Activated CD8-positive, alpha-beta memory T cell treated with anti-CD3 and anti-CD28 coated beads for 1 hour (primary cell): ENCODE measurements at regions not wholly inside any gene's neighbourhood (a gene's known extent, or its start where the extent isn't known, plus 50 kb on each side); places are given as distances from the start of the nearest gene placed in this dataset.
"Not testable (repeated sequence)": the region's sequence is repeated elsewhere in the genome, so short reads cannot be mapped to it uniquely, and the experiment has no call there.

Experiments used
- DNase-seq, 2 donors: peaks; one replicate each; pipeline ENCODE4 v3.0.0-alpha.2; 2020; ENCODE audit warnings: low read depth in 1 of 2; ENCODE audit errors: extremely low read depth in 1 of 2

GRCh38 chr20:56723331-56723730 lies 94.2 kb downstream of the TFAP2C start:
- DNase-seq: no peak

- DNase-seq: no peak
Measured at GRCh38 chr20:56724241-56724757, 95.2 kb downstream of the TFAP2C start.

- DNase-seq: no peak
Measured at GRCh38 chr20:56730003-56730402, 100.9 kb downstream of the TFAP2C start.

GRCh38 chr20:56730996-56731395 lies 101.9 kb downstream of the TFAP2C start:
- no peak for DNase-seq

GRCh38 chr20:56731476-56731875 lies 102.4 kb downstream of the TFAP2C start:
- DNase-seq: no peak

GRCh38 chr20:56733967-56734366 lies 104.9 kb downstream of the TFAP2C start:
- no peak for DNase-seq

GRCh38 chr20:56735084-56735642 lies 106.1 kb downstream of the TFAP2C start:
- no peak for DNase-seq

GRCh38 chr20:56736285-56736857 lies 107.3 kb downstream of the TFAP2C start:
- DNase-seq: no peak

- not testable (repeated sequence) for DNase-seq
Measured at GRCh38 chr20:56744325-56744821, 115.3 kb downstream of the TFAP2C start.

- DNase-seq: no peak
Measured at GRCh38 chr20:56748476-56749377, 119.6 kb downstream of the TFAP2C start.

- DNase-seq: no peak
Measured at GRCh38 chr20:56750430-56750829, 121.3 kb downstream of the TFAP2C start.

GRCh38 chr20:56752274-56752673 lies 123.2 kb downstream of the TFAP2C start:
- no peak for DNase-seq

GRCh38 chr20:56755201-56755600 lies 126.1 kb downstream of the TFAP2C start:
- DNase-seq: no peak

- not testable (repeated sequence) for DNase-seq
Measured at GRCh38 chr20:56756658-56757057, 127.6 kb downstream of the TFAP2C start.

- DNase-seq: no peak
Measured at GRCh38 chr20:56758706-56759105, 129.6 kb downstream of the TFAP2C start.

- DNase-seq: no peak
Measured at GRCh38 chr20:56759741-56760278, 130.7 kb downstream of the TFAP2C start.

GRCh38 chr20:56760610-56761009 lies 131.5 kb downstream of the TFAP2C start:
- no peak for DNase-seq

GRCh38 chr20:56761393-56761792 lies 132.3 kb downstream of the TFAP2C start:
- DNase-seq: no peak

- DNase-seq: no peak
Measured at GRCh38 chr20:56762401-56762800, 133.3 kb downstream of the TFAP2C start.

GRCh38 chr20:56762829-56763228 lies 133.7 kb downstream of the TFAP2C start:
- no peak for DNase-seq

GRCh38 chr20:56764671-56765070 lies 135.6 kb downstream of the TFAP2C start:
- no peak for DNase-seq
